Activated gamma-delta T cell (primary cell): ENCODE measurements at regions not wholly inside any gene's neighbourhood (a gene's known extent, or its start where the extent isn't known, plus 50 kb on each side); places are given as distances from the start of the nearest gene placed in this dataset.

Experiments
- DNase-seq: peaks from one replicate; lab custom pipeline; 2025; lab: John Stamatoyannopoulos, UW

DNA sequence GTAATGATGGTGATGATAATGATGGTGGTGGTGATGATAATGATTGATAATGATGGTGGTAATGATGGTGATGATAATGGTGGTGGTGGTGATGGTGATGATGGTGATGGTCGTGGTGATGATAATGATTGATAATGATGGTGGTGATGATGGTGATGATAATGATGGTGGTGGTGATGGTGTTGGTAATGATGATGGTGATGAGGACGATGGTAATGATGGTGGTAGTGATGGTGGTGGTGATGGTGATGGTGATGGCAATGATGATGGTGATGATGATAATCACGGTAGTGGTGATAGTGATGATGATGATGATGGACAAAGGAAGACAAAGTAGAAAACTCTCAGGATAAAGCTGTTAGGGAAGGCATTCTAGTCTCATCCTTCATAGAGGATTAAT lies 310.5 kb downstream of the MSX2 start:
- DNase-seq = no peak

DNA sequence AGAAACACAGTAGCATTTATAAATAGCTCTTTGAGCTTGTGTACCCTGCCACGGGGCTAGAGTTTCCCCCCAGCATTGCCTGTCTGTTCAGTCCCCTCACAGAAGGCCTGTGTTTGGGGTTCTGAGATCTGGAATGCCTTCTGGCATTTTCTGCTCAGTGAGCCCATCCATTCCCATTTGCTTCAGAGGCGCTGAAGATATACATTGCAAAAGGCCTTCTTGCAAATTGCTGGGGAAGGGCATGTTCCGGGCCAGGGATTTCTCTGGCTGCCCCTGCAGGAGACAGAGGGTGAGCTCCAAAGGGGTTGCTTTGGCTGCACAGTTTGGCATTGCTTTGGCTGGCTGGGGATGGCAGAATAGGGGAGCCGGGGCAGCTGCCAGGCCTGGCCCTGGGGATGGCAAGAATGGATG lies 308.4 kb downstream of the MSX2 start:
- no peak for DNase-seq

DNA sequence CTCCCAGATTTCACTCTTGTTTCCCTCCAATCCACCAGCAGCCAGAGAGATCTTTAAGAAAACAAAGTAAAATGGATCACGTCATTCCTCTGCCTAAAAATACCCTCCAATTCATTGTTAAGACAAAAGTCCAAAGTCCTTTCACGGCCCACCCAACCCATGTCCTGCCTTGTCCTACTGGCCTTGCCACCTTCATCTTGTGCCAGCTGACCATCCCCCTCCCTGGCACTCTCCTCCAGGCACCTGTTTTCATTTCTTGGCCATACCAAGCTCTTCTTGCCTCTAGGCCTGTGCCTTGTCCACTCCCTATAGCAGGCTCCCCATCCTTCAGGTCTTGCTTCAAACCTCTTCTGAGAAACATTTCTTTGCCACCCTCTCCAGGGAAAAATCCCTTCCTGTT lies 307.6 kb downstream of the MSX2 start:
- no peak for DNase-seq

DNA sequence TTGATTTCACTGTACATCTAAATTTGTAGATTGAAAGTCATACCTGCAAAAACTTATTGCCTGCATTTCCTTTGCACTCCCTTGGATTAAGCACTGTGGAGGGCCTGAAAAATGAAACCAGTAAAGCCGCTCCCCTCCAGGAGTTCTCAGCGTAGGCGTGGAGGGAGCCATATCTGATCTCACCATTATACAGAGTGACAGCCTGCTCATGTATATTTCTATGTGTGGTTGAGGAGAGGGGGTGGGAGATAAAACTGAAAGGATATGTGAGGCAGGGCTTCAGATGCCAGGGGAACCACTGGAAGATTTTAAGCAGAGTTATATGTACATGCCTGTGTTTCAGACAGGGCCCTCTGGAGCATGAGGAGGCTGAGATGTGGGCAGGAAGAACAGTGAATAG lies 303.0 kb downstream of the MSX2 start:
- DNase-seq = no peak

DNA sequence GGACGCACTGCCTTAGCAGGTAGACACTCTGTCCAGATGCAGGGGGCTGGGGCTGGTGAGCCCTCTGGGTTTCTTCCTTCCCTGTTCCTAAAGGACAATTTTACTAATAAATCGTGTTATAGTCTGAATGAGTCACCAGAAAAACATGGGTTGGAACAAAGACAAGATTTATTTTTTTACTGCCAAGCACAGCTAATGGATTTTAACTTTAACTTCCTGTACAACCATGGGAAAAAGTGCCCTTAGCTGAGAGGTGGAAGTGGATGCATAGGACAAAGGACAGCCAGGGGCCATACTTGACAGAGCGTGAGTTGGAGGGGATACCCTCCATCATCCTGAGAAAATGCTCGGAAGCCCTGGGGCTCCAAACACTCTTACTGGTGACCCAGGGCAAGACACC lies 300.7 kb downstream of the MSX2 start:
- no peak for DNase-seq

DNA sequence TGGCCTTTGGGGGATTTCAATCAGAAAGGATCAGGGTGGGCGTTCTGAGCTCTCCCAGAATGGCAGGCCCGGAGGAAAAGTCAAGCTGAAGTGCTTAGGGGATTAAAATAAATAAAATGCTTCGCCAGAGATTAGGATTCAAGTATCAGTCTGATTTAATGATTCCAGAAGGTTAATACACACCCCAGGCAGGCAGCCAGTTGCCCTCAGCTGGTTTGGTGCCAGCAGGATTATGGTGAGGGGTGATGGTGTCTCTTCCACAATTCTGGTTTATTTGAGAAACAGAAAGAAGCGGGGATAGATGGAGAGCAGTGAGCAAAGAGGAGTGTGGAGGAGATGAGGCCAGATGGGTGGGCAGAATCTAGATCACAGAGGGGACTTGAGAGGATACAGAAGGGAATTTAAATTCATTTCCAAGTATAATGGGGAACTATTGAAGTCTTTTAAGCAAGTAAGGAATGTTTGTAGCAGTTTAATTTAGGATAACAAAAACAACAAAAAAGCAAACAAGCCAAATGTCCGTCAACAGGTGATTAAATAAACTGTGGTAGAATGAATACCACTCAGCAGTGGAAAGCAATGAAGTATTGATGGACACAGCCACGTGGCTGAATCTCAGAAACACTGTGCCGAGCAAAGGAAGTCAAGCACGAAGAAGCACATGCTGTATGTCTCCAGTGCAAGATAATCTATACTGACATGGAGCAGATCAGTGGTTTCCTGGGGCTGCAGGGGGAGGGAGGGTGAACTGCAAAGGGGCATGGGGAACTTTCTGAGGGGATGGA lies 297.7 kb downstream of the MSX2 start:
- DNase-seq = no peak

DNA sequence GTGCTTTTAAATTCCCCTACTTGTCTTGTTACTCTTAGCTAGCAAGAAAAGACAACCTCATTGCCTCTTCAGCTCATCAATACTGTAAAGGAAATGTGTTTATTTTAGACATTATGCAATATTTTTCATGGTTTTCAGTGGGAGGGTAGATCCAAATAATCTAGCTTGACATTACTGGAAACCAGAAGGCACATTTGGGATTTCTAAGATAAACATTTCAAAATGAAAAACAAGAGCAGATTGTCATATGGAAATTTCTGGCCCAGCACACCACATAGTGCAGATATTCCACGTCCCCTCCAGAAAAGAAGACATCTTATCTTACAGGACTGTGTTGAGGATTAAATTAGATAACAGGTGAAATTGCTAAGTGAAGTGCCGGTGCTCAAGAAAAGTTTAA lies 296.9 kb downstream of the MSX2 start:
- no peak for DNase-seq

DNA sequence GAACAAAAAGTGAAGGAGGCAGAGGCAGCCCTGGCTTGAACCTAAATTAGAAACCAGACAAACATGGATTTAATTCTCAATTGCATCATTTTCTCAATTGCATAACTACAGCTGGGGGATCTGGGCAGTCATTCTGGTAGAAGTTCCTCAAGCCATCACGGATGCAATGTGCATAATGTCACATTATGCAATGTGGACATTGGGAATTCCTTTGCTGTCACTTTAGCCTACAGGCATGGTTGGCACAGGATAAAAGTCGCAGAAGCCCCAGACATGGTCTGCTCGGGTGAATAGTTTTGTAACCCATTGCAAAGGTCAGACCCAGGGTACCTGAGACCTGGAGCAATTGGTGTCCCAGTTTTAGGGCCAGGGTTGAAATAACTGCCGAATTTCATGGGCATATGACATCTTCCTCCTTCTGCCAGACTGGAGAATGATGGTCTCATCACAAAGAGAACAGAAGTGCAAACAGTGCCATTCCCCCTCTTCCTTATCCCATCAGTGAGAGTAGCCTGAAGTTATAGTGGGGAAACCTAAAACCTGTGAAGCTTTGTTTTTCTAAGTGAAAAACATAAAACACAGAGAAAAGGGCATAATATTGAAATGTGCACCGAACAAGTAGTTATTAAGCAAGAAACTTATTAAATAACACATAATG lies 290.8 kb downstream of the MSX2 start:
- no peak for DNase-seq

DNA sequence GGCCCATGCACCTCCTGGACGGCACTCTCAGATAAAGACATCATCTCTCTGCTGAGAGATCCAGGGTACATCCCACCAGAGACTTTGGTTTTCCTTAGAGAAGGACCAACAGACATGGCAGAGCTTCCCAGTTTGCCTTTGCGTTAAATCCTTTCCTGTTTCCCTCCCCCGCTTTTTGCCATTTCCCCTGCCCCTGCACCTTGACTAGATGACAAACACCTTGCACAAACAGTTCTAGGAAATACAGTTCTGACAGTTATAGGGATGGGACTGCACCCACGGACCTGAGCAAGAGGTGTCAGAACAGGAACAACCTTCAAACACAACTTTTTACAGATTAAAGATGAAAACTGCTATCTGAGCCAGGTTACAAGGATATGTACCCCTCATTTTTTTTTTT lies 288.9 kb downstream of the MSX2 start:
- DNase-seq = no peak

DNA sequence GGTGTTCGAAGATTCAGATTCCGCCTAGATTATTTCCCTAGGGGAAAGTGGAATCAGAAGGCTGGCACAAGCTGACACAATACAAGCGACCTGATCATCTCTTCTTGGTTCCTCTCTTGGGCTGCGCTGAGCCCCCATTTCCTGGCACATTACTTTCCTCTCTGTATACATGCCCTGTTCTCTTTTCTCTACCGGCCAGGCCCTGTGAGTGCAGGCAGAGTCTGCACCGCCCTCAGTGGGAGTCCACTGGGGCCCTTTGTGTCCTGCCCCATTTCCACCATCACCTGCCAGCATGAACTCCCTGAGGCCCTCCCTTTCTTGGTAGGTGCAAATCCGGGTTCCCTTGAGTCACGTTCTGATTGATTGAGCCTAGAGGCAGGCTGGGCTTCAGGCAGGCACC lies 287.9 kb downstream of the MSX2 start:
- DNase-seq = no peak

DNA sequence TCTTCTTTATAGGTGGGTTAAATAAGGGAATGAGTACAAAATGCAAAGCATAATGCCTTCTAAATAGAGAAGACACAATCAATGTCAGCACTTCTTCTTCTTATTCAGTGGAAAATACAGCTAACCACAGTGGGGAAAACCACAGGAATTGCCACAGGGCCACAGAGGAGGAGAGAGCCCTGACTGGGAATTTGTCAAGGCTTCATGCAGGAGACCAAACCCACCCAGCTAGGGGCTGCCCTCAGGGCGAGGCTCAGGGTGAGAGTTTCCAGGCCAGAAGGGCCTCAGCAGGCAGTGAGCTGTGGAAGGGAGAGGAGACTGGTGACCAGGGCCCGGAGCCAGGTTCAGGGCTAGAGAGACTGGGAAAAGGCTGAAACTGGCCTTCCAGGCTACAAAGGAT lies 279.1 kb downstream of the MSX2 start:
- no peak for DNase-seq

DNA sequence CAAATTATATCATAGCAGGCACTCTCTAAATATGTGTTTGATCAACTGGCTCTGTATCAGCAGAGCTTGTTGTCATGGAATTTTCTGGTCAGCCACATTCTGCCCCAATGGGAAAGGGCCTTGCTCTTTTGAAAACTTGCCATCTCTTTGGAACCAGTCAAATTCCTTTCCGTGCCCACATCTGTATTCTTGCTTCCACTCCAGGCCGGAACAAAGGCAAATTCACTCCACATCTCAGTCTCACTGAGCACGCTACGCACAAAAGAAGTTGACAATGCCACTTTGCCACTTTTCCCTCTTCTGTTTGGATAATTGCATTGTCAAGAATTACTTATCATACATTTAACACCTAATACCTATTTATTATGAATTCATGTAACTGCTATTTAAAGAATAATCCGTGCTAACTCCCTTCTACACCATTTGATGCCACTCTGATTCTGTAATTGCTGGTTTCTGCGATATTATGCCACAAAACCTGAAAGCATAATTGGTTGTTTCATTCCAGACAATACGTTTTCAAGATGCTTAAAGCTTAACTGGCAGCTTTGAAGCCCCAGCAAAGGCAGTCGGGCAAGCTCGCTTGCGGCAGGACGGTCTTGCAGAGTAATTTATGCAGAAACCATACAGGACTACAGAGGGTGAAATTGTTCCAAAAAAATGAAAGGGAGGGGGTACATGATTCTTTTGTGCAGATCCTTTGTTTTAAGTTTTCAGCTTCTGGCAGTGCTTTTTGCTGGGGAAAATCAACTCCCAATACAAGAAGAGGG lies 277.7 kb downstream of the MSX2 start:
- no peak for DNase-seq

DNA sequence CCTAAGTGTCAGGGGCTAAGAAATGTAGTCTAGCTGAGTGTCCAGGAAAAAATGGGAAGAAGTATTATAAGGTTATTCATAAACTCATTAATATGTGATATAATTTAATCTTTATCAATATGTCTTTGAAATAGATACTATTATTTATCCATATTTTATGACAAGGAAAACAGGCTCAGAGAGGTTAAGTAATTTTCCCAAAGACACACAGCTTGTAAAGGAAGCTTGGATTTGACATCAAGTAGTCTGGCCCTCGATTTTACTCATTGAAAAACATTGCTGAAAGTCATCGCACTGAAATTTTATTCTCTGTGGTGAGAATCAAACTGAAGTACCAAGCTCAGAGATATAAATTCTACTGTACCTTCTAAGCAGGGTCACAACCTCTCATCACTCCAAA lies 276.9 kb downstream of the MSX2 start:
- DNase-seq = no peak

DNA sequence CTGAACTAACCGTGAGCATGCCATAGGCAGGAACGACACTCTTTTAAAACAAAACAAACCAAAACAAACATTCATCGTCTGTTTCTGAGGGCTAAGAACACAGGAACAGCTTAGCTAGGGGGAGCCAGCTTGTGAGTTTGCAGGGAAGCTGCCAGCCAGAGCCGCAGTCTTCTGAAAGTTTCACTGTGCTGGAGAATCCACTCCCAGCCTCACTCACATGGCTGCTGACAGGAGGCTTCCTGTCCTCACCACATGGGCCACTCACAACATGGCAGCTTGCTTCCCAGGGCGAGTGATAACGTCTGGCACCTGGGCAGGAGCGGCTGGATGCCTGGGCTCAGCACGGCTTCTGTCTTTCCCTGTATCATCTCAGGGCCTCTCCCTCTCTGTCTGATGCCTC lies 275.2 kb downstream of the MSX2 start:
- DNase-seq = no peak

DNA sequence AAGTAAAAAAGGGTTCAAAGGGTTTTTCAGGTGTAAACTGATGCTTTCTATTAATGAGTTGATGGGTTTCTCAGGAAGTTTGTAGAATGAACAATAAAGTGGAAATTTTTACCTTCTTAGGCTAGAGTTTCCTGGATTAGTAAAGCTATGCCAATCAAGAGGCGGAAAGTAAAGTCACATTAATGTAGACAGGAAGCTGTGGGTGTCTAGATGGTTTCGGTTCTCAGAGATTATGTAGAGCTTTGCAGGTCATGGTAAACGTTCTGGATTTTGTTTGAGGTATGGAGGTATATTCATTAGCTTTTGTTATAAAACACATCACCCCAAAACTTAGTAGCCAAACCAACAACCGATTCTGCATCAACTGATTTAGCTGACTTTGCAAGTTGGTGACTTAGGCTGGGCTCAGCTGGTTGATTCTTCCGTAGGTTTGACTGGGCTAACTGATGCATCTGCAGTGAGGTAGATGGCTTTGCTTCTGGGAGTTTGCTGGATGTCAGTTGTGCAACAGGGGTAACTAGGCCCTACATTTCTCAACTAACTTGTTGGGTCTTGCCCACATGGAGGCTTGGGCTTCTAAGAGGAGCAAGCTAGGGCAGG lies 273.8 kb downstream of the MSX2 start:
- DNase-seq = no peak

DNA sequence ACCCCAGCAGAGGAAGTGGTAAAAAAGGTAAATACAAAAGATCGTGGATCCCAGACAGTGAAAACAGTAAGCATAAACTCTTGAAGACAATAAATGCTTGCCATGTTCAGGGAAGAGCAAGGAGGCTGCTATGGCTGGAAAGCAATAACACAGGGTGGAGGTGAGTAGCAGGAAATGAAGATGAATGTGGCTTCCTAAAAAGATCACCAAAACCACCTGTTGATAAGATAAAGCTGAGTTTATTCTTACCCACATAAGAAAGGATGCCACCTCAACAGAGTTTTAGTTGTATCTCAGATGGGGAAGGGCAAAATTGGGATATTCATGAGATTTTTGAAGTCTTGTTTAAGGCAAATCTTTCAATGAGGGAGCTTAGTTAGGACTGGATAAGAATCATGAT lies 273.3 kb downstream of the MSX2 start:
- DNase-seq = no peak

DNA sequence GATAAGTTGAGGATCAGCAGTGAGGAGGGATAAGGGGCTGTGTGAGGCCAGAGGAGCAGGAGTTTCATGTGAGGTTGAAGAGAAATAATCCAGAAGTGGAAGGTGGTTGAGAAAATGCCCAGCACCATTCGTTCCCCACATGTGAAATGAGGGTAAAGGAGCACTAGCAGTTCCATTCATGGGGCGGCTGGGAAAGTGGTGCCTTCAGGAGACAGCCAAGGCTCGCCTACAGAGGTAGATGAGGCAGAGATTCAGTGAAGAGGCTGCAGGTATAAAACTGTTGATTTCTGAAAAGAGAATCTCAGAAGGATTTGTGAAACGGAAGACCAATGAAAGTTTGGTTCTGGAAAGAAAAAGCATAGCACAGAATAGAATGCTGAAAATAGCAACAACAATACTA lies 272.6 kb downstream of the MSX2 start:
- no peak for DNase-seq

DNA sequence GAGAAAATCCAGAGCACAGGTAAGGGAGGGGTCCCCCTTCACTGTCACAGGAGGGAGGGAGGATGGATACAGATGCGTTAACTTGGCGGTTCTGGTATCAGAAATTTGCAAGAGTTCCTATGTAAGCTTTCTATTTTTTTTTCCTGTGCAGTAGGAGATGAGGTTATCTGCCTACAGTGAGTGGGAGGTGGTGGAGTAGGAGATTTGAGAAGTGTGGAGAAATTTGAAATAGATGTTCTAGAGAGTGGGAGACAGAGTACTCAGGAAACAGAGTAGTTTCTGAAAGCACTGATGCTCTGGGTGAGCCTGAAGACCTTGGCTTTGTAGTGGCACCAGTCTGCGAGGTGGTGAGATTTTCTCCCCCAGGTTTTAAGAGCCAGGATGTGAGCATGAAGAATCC lies 271.4 kb downstream of the MSX2 start:
- no peak for DNase-seq

DNA sequence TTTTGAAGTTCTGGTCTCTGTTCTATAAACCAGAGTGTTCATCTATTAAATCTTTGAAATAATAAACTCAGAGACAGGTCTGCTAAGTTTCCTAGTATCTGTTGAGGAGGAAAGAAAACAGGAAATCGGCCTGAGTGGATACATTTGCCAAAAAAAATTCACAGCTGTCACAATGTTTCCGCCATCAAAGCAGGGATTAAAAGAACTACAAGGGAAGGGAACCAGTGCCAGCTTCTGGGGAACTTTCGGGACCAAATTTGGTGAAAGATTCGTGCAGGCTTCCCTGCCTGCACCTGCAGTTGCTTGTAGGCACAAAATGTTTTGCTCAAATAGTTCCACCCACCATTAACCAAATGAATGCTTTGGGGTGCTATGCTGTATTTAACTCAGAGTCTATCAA lies 267.5 kb downstream of the MSX2 start:
- no peak for DNase-seq

DNA sequence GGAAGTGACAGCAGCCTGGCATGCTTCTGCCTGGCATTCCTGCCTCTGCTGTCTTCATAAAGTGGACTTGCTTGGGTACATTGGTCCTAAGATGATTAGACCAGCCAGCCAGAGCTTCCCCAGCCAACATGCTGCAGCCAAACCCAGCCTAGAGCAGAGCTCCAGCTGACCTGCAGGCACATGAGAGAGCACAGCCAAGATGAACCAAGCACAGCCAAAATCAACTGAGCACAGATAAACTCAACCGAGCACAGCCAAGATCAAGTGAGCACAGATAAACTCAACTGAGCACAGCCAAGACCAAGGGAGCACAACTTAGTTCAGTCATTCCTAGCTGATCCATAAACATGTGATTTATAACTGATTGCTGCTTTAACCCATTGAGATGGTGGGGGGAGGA lies 266.5 kb downstream of the MSX2 start:
- no peak for DNase-seq

DNA sequence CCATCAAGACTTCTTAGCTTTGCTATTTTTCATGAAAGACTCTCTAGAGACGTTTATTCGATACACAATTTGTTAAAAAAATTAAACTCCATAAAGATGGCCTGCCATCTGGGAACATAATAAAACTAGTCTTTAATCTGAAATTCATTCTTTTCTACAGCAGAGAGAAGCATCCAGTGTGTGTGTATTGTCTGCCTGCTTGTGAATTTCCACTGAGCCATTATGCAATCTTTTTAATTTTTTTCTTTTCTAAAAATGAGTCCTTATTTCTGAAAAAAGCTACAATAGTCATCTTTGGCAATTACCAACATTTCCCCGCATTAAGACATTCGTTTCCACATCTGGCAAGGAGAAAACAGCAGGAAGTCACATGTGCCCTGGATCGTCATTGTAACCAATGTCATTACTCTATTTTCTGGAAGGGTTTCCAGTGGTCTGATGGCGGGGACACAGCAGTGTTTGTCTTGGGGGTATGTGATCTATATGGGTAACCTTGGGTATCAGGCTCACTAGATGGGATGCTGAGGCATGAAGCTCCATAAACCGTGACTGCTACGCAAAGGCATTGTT lies 263.1 kb downstream of the MSX2 start:
- no peak for DNase-seq

DNA sequence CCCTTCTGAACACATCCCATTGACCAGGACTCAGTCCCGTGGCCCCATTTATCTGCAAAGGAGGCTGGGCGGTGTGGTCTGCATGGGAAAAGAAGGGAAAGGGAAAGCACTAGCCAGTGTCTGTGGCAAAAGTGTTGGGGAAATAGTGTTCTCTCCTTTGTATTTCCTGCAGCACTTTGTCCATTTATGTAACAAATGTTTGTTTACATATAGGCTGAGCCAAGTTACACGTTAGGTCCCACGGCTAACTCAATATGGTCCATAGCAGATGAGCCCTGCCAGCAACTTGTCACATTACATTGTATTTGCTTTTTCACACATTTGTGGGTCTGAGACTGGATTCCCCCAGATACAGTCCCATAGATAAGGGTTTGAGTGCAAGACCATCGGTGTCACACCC lies 260.5 kb downstream of the MSX2 start:
- no peak for DNase-seq
